ENCODE measurements at regions not wholly inside any gene's neighbourhood (a gene's known extent, or its start where the extent isn't known, plus 50 kb on each side); places are given as distances from the start of the nearest gene placed in this dataset.
"Not testable (repeated sequence)": the region's sequence is repeated elsewhere in the genome, so short reads cannot be mapped to it uniquely, and the experiment has no call there.

GRCh38 chr13:85194482-85194881 is 604.7 kb downstream of the SLITRK6 start:
- no peak for DNase-seq

GRCh38 chr13:85191996-85192718 is 607.1 kb downstream of the SLITRK6 start:
- DNase-seq, result no peak

- peak in 1 of 14 donors; percentile 55 for DNase-seq
Measured at GRCh38 chr13:85186356-85187045, 612.7 kb downstream of the SLITRK6 start.

- no peak for DNase-seq
Measured at GRCh38 chr13:85174291-85174690, 624.9 kb downstream of the SLITRK6 start.

- DNase-seq, result no peak
Measured at GRCh38 chr13:85170372-85170771, 628.8 kb downstream of the SLITRK6 start.

- DNase-seq, result no peak
Measured at GRCh38 chr13:85166891-85167290, 632.3 kb downstream of the SLITRK6 start.

GRCh38 chr13:85163063-85163462 is 636.2 kb downstream of the SLITRK6 start:
- DNase-seq, result no peak

- peak in 3 of 14 donors; percentile 1 to 94 (median 5) for DNase-seq
Measured at GRCh38 chr13:85148009-85148408, 651.2 kb downstream of the SLITRK6 start.

- DNase-seq, result no peak
Measured at GRCh38 chr13:85142351-85142927, 656.8 kb downstream of the SLITRK6 start.

GRCh38 chr13:85141401-85141800 is 657.8 kb downstream of the SLITRK6 start:
- no peak for DNase-seq

- no peak for DNase-seq
Measured at GRCh38 chr13:85140192-85140591, 659.0 kb downstream of the SLITRK6 start.

- no peak for DNase-seq
Measured at GRCh38 chr13:85137516-85137915, 661.7 kb downstream of the SLITRK6 start.

GRCh38 chr13:85132986-85133385 is 666.2 kb downstream of the SLITRK6 start:
- no peak for DNase-seq

GRCh38 chr13:85123501-85123900 is 675.7 kb downstream of the SLITRK6 start:
- DNase-seq, result not testable (repeated sequence)

- DNase-seq, result no peak
Measured at GRCh38 chr13:85108356-85108755, 690.9 kb downstream of the SLITRK6 start.

- DNase-seq, result no peak
Measured at GRCh38 chr13:85099245-85099644, 700.0 kb downstream of the SLITRK6 start.

GRCh38 chr13:85095418-85096272 is 703.6 kb downstream of the SLITRK6 start:
- DNase-seq, result no peak

- peak in 1 of 14 donors; percentile 3 for DNase-seq
Measured at GRCh38 chr13:85093808-85094207, 705.4 kb downstream of the SLITRK6 start.

- peak in 1 of 14 donors; percentile 3 for DNase-seq
Measured at GRCh38 chr13:85091631-85092234, 707.5 kb downstream of the SLITRK6 start.

GRCh38 chr13:85089186-85089585 is 710.0 kb downstream of the SLITRK6 start:
- no peak for DNase-seq

- DNase-seq, result no peak
Measured at GRCh38 chr13:85080691-85081090, 718.5 kb downstream of the SLITRK6 start.

- no peak for DNase-seq
Measured at GRCh38 chr13:85076343-85076742, 722.9 kb downstream of the SLITRK6 start.
